ENCODE measurements at regions not wholly inside any gene's neighbourhood (a gene's known extent, or its start where the extent isn't known, plus 50 kb on each side); places are given as distances from the start of the nearest gene placed in this dataset.
A peak's percentile ranks its signal among the peaks of the same experiment; 100 is the strongest.

DNA sequence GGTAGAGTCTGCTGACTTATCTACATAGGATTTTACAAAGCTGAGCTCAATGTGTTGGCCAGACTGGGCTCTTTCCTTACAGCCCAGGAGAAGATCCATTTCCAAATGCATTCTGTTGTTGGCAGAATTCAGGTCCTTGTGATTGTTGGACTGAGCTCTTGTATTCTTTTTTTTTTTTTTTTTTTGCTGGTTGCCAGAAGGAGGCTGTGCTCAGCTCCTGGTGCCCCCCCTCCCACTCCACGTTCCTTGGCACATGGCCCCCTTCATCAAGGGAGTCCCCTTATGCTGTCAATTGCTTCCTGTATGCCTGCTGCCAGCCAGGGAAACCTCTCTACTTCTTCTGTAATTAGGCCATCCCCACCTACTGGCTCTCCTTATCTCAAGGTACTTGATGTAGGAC, 518.1 kb upstream of the AKR1E2 start:
- peak overlapping the region; percentile 37 for H3K27ac ChIP-seq (replicated peaks)
- intact Hi-C loops (cut with micrococcal nuclease): no loop called here
- H3K36me3 ChIP-seq: no peaks in the 10 kb centered on the region
- H3K4me1 ChIP-seq: peaks cover 30% of the 10 kb centered on the region
- TF ChIP-seq, protein P1, sequence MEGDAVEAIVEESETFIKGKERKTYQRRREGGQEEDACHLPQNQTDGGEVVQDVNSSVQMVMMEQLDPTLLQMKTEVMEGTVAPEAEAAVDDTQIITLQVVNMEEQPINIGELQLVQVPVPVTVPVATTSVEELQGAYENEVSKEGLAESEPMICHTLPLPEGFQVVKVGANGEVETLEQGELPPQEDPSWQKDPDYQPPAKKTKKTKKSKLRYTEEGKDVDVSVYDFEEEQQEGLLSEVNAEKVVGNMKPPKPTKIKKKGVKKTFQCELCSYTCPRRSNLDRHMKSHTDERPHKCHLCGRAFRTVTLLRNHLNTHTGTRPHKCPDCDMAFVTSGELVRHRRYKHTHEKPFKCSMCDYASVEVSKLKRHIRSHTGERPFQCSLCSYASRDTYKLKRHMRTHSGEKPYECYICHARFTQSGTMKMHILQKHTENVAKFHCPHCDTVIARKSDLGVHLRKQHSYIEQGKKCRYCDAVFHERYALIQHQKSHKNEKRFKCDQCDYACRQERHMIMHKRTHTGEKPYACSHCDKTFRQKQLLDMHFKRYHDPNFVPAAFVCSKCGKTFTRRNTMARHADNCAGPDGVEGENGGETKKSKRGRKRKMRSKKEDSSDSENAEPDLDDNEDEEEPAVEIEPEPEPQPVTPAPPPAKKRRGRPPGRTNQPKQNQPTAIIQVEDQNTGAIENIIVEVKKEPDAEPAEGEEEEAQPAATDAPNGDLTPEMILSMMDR (IDR thresholded peaks at IDR 0.05; ENCODE audit: borderline replicate concordance): no peak
- H3K9me3 ChIP-seq (replicated peaks): no peaks in the 10 kb centered on the region
- peak; percentile 26 for DNase-seq
- no peak overlapping the region for H3K4me3 ChIP-seq
- H3K27me3 ChIP-seq (ENCODE audit: low read depth): no peaks in the 10 kb centered on the region

DNA sequence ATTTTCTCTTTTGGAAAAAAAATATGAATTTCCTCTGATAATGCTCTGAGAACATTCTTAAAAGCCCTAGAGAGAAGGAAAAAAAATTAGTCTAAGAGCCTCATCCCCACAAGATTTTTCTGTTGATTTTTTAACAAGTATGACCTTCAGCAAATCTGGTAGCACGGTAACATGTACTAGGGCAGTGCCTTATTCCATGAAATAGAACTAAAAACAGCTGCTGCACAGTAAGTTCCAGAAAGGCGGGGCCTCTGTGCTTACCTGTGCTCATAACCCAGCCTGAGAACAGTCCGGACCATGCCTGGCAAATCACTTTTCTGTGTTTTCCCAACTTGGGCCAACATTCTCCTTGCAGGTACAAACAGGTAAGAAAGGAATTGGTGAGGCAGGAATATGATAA, 519.1 kb upstream of the AKR1E2 start:
- Histone ChIP-seq H3K4me1 (peaks cover 30% of the 10 kb centered on the region), H3K27me3 (ENCODE audit: low read depth) (no peaks in the 10 kb centered on the region), H3K36me3 (no peaks in the 10 kb centered on the region), H3K9me3 (replicated peaks) (no peaks in the 10 kb centered on the region), H3K27ac (replicated peaks) (peak overlapping the region; percentile 37), H3K4me3 (no peak overlapping the region)
- no peak for DNase-seq
- TF ChIP-seq, protein P1 (IDR thresholded peaks at IDR 0.05; ENCODE audit: borderline replicate concordance): no peak
- intact Hi-C loops (cut with micrococcal nuclease): no loop called here

DNA sequence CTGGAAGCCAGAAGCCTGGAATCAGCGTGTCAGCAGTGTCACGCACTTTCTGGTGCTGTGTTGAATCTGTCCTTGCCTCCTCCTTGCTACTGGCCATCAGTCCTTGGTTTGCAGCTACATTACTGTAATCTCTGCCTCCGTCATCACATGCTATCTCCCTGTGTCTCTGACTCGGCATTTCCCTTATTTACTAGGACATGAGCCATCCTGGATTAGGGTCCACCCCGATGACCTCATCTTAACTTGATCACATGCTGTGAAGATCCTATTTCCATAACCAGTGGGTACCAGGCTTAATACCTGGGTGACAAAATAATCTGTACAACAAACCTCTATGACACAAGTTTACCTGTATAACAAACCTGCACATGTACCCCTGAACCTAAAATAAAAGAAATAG, 518.0 kb upstream of the KLF6 start:
- intact Hi-C loops (cut with micrococcal nuclease): no loop called here
- DNase-seq: no peak
- H3K27ac ChIP-seq (replicated peaks): no peak overlapping the region

DNA sequence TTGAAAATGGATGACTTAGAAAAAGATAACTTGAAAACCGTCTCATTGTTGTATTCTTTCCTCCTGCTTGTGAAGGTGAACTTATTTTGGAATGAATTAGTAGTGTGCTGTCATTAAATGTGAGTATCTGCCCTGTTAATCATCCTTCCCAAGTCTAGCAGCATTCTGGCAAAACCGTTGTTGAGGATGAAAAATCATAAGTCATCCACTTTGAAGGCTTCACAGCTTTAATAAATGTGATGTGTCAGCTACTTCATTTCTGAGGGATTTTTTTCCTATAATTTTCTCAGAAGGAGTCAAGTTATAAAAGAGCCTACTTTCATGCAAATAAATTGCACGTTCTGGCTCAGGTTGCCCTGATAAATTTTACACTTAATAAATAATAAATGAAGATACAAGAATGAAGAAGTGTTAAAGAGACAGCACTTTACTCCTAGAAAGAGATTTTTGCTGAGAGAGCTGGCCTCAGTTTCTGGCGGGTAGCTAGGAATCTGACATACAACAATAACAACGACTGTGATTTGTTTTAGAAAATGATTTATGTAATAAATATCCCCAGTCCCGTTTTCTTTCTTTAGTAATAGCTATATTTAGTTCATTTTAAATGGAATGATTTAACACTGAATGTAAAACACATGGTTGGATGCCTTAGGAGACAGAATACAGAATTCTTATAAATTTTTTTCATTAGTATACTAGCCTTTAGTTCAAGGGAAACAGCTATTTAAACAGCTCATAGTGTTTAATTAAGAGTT, 516.5 kb upstream of the KLF6 start:
- H3K4me1 ChIP-seq: peaks cover under 1% of the 10 kb centered on the region
- TF ChIP-seq, protein P1 (IDR thresholded peaks at IDR 0.05; ENCODE audit: borderline replicate concordance): no peak
- no peak overlapping the region for H3K4me3 ChIP-seq
- intact Hi-C loops (cut with micrococcal nuclease): no loop called here
- H3K36me3 ChIP-seq: no peaks in the 10 kb centered on the region
- no peak overlapping the region for H3K27ac ChIP-seq (replicated peaks)
- no peaks in the 10 kb centered on the region for H3K9me3 ChIP-seq (replicated peaks)
- no peak for DNase-seq
- no peaks in the 10 kb centered on the region for H3K27me3 ChIP-seq (ENCODE audit: low read depth)

More for the DNA sequence above, 518.0 kb upstream of the KLF6 start:
- H3K9me3 ChIP-seq (replicated peaks): no peaks in the 10 kb centered on the region
- no peaks in the 10 kb centered on the region for H3K27me3 ChIP-seq (ENCODE audit: low read depth)
- TF ChIP-seq, protein P1 (IDR thresholded peaks at IDR 0.05; ENCODE audit: borderline replicate concordance): no peak
- H3K4me1 ChIP-seq: peaks cover 15% of the 10 kb centered on the region
- no peak overlapping the region for H3K4me3 ChIP-seq
- H3K36me3 ChIP-seq: no peaks in the 10 kb centered on the region

DNA sequence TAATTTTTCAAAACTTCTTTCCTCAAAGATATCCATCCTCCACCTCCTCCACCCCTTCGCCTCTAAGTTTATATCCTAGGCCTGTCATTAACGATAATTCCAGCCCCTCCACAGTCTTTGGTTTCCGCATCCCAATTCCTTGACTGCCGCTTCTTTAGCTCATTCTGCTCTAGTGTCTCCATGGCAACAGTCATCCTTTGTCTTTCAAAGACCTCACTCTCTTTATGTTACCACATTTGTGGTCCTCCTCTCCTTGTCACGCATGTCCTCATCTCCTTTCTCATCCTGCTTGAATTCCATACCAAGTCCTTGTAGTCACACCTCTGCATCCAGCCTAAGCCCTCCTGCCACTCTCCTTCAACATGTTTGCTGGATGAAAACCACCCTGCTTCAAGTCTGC, 511.2 kb upstream of the KLF6 start:
- Histone ChIP-seq H3K27ac (replicated peaks) (no peak overlapping the region), H3K9me3 (replicated peaks) (no peaks in the 10 kb centered on the region), H3K4me3 (no peak overlapping the region), H3K36me3 (no peaks in the 10 kb centered on the region), H3K27me3 (ENCODE audit: low read depth) (no peaks in the 10 kb centered on the region), H3K4me1 (no peaks in the 10 kb centered on the region)
- no peak for DNase-seq
- intact Hi-C loops (cut with micrococcal nuclease): no loop called here
- TF ChIP-seq, protein P1 (IDR thresholded peaks at IDR 0.05; ENCODE audit: borderline replicate concordance): no peak

Measured in left ventricle myocardium inferior (tissue), 1 donor.